ENCODE measurements at regions not wholly inside any gene's neighbourhood (a gene's known extent, or its start where the extent isn't known, plus 50 kb on each side); places are given as distances from the start of the nearest gene placed in this dataset.
A peak's percentile ranks its signal among the peaks of the same experiment; 100 is the strongest.
"Not testable (repeated sequence)": the region's sequence is repeated elsewhere in the genome, so short reads cannot be mapped to it uniquely, and the experiment has no call there.

DNA sequence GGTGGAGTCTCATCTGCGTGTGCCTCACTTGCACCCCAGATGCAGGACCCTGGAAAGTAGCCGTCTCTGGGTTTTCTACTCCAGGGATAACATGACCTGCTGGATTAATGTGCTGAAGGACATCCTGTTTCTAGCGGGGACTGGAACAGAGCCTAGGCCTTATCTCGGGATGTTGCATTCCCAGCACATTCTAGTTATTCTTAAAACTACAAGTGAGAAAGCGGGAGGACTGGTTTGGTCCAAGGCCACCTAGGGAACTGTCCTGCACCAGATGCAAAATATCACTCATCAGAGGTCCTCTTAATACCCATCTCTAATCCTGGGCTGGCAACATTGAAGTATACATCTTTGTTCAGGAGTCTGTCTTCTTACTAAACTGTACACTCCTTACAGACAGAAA is 179.9 kb downstream of the ZC3H11B start:
- DNase-seq (ENCODE audit: low read depth), result no peak

- no peak for DNase-seq (ENCODE audit: low read depth)
Observed at GRCh38 chr1:219432191-219432606, 180.7 kb downstream of the ZC3H11B start.

DNA sequence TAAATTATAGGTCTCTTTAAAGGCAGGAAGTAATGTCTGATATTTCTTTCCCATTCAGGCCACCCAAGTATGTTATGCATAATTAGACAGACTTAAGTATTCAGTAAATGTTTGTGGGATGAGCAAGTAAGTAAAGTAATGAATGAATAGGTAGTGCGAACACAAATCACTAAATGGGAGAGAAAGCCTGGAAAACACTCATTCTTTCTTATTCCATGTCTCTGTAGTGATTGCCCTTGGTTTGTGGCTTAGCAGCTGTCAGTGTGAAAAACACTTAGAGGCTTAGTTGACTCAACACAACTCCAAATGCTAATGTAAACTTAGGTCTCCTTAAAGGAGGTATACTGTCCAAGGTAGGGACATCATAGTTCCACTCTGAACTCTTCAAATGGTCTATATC is 182.5 kb downstream of the ZC3H11B start:
- no peak for DNase-seq (ENCODE audit: low read depth)

DNA sequence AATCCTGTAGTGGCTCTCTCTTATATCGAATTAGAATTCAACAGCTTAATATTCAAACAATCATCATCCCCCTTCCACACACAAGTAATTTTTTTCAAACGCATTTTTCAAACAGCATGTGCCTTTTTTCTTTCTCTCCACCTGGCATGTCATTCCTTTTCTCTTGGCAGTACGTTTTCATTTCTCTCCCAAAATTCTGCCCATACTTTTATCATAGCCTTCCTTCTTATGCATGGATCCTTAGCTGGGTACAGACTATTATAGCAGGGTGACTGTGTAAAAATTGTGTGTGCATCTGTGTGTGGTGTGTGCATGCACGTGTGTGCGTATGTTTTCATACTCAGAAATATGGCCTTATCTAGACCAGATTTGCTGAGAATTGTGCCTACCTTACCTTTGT is 184.3 kb downstream of the ZC3H11B start:
- no peak for DNase-seq (ENCODE audit: low read depth)

- no peak for DNase-seq (ENCODE audit: low read depth)
Observed at GRCh38 chr1:219427989-219428388, 184.9 kb downstream of the ZC3H11B start.

- no peak for DNase-seq (ENCODE audit: low read depth)
Observed at GRCh38 chr1:219427403-219427802, 185.5 kb downstream of the ZC3H11B start.

GRCh38 chr1:219422811-219423598 is 189.9 kb downstream of the ZC3H11B start:
- DNase-seq (ENCODE audit: low read depth), result no peak

DNA sequence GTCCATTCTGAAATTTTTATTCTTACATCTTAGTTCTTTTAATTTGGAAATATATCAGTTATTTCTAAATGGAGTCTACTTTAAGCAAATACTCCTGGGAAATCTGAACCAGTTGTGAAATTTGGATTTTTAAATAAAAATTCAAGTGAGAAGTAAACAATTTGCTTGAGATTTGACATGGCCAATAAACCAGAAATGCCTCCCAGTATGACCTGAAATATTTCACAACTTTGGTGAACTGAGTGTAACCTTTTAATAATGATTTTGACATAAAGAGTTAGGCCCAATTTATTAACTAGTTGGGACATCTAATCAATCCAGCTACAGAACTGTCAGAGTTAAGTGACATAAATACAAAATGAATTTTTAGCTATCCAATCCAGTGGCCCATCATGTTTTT is 192.0 kb downstream of the ZC3H11B start:
- DNase-seq (ENCODE audit: low read depth), result no peak

GRCh38 chr1:219419860-219420259 is 193.0 kb downstream of the ZC3H11B start:
- DNase-seq (ENCODE audit: low read depth), result no peak

DNA sequence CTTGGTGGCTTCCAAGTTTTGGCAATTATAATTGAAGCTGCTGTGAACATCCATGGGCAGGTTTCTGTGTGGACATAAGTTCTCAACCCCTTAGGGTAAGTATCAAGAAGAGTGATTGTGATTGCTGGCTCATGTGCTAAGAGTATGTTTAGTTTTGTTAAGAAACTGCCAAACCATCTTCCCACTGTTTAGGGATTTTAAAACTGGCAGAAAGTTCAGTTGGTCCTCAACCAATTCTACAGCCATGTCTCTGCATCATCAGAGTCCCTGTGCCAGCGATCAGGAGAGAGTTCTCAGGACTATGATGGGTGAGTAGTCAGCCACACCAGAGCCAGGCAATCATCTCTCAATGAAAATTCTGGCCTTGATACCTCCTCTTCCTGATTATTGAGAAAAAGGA is 193.8 kb downstream of the ZC3H11B start:
- no peak for DNase-seq (ENCODE audit: low read depth)

DNA sequence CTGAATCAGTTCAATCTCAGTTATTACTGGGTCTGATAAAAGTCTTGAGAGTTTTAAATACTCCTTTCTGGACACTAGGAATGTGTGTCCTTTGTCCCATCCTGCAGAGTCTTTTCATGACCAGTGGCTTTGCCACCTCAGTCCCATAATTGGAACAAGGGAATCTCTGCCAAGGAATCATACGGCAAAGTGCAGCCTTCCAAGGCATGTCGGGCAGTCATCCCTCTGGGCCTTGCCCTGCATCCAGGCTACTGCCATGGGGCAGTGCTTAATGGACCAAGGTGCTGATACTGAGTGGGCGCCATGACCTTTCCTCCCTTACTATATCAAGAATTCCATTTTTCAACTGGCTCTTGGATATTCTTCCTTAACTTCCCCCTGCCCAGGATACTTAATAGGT is 195.3 kb downstream of the ZC3H11B start:
- DNase-seq (ENCODE audit: low read depth), result no peak

DNA sequence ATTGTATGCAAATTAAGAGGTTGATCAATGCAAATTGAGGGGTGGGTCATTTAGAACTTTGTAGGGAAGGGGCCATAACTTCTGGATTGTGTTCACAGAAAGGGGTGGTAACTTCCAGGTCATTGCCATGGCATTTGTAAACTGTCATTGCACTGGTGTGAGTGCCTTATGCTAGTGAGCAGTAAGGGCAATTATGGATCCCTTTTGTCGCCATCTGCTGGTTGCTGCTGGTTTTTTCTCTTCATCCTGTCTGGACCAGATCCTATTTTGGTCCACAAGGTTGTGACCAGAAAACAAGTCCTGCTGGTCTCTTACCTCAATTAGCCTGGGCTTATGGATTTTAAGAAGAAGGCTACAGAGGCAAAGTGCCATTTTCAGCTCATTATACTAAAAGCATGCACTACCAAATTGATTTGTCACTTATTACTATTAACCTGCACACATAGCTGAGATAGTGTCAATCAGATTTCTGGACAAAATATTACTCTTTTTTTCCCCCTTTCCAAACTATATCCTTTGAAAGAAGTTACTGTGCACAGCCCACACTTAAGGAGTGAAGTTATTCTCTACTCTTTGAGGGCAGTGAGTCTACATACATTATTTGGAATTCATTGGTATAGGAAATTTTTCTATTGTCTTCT is 196.2 kb downstream of the ZC3H11B start:
- DNase-seq (ENCODE audit: low read depth), result peak; percentile 30

DNA sequence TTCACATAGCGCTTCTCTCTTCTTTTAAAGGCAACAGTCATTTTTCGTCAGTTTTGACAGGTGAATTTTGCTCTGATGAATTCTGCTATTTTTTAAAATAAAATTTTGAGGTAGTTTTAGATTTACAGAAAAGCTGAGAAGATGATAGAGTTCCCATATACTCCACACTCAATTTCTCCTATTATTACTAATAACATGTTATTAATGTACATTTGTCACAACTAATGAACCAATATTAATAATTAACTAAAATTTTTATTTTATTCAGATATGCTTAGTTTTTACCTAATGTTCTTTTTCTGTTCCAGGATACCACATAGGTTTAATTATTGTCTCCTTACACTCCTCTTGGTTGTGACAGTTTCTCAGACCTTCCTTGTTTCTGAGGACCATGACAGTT is 197.0 kb downstream of the ZC3H11B start:
- DNase-seq (ENCODE audit: low read depth), result no peak

- DNase-seq (ENCODE audit: low read depth), result no peak
Observed at GRCh38 chr1:219415433-219415832, 197.5 kb downstream of the ZC3H11B start.

- no peak for DNase-seq (ENCODE audit: low read depth)
Observed at GRCh38 chr1:219414250-219414649, 198.7 kb downstream of the ZC3H11B start.

DNA sequence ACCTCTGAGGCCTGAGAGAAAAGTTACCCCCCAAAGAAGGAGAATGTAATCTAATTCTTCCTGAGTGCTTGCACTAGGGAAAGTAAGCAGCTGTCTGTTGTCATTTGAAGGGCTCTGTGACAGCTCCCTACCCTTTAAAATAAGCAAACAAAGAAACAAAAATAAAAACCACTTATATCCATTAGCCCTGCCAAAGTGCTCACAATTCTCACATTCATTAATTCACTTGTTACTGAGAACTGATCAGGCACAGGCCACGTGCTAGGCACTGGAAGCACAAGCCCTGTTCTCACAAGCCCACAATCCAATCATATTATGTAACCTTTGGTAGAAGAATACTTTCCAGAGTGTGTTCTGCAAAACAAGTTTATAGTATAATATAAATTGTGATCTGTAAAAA is 199.4 kb downstream of the ZC3H11B start:
- no peak for DNase-seq (ENCODE audit: low read depth)

DNA sequence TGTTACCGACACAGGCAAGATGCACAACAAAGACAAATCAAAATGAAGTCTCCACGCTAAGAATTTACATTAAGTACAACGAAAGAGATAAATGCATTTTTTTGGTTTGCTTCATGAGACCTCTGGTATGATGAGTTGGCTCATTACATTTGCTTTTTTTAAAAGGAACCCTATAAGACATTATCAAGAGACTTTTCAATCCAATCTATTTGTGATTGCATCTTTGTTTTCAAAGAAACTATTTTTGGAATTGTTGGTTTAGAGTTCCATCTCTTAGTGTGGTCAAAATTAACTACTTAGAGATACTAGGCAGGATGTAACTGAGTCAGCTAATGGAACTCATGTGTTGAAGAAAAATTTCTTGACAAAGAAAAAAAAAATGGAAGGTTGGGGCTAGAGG is 200.1 kb downstream of the ZC3H11B start:
- DNase-seq (ENCODE audit: low read depth), result no peak

- DNase-seq (ENCODE audit: low read depth), result not testable (repeated sequence)
Observed at GRCh38 chr1:219410721-219411120, 202.2 kb downstream of the ZC3H11B start.

DNA sequence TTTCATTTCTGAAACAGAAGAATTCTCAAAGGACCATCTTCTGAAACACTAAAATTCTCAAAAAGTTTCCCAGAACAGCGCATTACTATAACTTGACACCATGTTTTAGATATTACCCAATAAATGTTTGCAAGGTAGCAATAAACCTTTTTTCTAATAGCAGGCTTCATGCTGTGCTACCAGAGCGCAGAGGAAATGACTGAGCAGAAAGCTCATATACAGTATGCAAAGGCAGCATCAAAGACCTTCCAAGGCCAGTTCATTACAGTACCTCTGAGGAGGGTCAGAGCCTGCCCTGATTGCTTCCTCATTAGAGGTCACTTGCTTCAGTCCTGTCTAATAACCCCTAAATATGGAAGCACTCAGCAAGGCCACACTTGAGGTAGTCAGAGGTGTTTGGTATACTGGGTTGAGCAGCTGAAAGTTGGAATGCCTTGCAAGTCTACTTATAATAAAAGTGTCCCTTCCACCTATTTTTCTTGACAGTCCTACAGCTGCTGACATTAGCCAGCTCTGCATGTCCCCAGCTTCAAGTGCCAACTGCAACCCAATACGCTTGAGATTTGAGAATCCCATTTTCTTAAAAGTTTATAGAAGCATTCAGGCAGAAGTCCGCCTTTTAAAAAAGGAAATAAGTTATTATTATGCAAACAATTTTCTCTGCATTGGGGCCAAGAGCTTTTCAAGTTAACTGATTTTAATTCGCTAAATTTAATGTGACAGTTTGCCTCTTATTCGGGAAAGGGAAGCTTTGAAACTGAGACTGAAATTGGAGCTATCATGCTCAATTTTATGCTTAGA is 207.2 kb downstream of the ZC3H11B start:
- no peak for DNase-seq (ENCODE audit: low read depth)

GRCh38 chr1:219404629-219405028 is 208.3 kb downstream of the ZC3H11B start:
- no peak for DNase-seq (ENCODE audit: low read depth)

- DNase-seq (ENCODE audit: low read depth), result no peak
Observed at GRCh38 chr1:219402925-219403324, 210.0 kb downstream of the ZC3H11B start.

DNA sequence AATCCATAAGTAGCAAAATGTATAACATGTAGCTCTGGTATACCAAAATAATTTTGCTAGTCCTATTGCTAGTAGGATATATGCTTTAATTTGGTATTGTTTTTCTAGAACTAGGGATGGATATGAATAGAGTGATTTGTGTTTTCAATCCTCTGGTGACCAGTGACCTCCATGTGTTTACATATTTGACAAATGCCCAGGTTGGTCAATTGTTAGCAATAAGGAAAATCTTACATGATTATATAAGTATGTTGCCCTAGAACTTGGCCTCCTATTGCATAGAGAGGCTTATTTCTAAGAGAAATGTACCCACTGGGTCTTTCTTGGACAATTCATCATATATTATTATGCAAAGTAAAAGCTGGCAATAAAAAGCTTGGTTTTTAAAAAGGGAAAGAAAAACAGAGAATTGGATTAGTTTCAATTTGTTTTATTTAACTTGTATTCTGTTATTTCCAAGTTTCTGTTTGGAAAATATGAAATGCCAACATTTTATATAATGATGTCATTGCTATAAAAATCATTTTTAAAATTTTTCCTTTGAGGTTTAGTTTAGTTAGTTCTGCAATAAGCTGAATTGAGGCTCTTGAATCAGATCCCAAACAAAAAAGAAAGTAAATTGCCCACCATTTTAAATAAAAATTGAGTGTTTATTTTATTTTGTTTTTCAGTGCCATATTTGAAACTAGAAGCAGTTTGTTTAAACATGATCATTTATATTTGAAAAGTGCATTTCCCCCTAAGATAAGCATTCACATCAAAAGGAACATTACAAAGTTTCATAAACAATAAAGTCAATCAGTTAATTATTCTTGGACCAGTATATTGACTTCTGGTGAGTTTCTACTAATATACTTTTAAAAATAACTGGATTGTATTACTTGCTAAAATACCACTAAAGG is 210.9 kb downstream of the ZC3H11B start:
- no peak for DNase-seq (ENCODE audit: low read depth)

Data from stimulated activated CD8-positive, alpha-beta memory T cell treated with anti-CD3 and anti-CD28 coated beads, Interleukin-12 subunit alpha, Interleukin-12 subunit beta, amount 100 ng/mL, for 1 hour (primary cell).